GM18909 (cell line): ENCODE measurements at regions not wholly inside any gene's neighbourhood (a gene's known extent, or its start where the extent isn't known, plus 50 kb on each side); places are given as distances from the start of the nearest gene placed in this dataset.
A peak's percentile ranks its signal among the peaks of the same experiment; 100 is the strongest.
"Not testable (repeated sequence)": the region's sequence is repeated elsewhere in the genome, so short reads cannot be mapped to it uniquely, and the experiment has no call there.

Source experiments
- ATAC-seq: cut with Tn5 transposase; IDR thresholded peaks from one replicate; pipeline ENCODE4 v1.9.1; 2021; ENCODE audit warnings: mild to moderate bottlenecking; ENCODE audit not compliant: unreplicated experiment, poor library complexity

- no peak for ATAC-seq
Measured at GRCh38 chr12:67067453-67068203, 201.5 kb upstream of the CAND1 start.

DNA sequence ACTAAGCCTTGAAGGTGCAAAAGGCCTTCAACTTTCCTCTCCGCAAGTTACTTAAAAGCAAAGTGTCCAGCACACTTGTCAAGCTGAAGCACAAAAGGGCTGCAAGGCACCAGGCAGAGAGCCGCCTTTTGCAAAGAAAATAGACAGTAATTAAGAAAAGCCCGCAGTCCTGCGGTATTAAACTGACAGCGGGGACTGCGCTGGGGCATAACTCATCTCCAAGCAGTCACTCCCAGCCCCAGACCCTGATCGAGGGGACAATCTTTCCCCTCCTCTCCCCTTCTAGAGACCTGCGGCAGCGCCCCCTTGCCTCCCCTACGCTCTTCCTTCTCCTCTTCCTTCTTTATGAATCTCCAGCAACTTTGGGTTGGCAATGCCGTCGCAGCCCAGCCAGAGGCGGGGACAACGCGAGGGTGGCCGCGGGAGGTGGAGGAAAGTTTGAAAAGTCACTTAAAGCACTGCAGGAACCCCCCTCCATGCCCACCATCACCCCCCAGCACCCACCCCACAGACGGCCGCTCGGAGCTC, 200.9 kb upstream of the CAND1 start:
- ATAC-seq = no peak

GRCh38 chr12:67068761-67069450, 200.3 kb upstream of the CAND1 start:
- ATAC-seq = peak; percentile 63

DNA sequence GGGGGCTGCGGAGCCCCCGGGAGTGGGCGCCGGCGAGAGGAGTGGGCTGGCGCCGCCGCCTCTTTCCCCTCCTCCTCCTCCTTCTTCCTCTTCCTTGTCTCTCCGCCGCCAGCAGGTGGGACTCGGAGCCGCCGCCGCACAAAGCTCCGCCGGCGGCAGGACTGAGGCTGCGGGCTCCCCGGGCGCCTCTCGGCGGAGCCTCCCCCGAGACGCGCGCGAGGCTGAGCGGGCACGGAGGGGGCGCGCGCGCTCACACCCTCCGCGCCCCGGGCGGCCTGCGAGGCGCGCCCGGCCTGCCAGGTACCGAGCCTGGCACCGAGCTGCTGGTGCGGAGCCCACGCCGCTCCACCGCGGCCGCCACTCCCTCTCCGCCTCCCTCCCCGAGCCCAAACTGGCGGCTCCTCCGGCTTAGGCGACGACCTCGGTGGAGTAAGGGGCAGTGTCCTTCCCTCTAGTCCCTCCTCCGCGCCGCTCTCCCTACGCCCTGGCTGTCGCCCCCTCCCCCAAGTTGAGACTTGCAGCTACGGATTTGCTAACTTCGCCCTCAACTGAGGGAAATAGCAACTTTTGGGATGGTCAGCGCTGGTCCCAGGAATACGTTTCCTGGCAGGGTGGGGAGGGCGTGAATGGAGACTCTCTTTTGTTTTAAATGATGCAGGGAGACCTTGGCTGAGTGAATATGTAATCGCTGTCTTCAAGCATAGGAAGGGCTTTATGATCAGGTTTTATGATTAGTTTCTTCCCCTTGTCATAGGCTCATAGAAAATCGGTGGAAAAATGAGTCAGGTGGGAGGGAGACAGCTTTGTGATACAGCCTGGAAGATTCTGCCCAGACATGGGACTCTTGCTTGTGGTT, 199.5 kb upstream of the CAND1 start:
- ATAC-seq = peak; percentile 77

GRCh38 chr12:67070307-67070600, 198.9 kb upstream of the CAND1 start:
- ATAC-seq = no peak

DNA sequence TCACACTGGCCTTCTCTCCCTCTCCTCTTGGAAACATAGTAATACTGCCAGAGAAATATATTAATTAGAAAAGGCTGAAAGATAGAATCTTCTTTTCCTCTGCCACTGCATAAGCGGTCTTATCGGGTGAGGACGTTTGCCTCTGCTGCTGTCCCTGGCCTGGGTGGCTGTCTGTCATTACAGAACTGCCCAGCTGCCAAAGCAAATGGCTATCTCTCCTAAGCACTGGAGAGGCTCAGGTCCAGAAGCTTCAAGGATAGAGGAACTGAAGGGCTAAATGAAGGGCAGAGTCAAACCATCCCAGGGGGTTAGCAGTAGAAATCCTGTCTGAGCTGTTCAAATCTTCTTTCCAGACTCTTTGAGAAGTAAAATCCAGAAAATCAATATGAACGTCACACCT, 198.6 kb upstream of the CAND1 start:
- ATAC-seq = no peak

GRCh38 chr12:67072281-67072680, 196.9 kb upstream of the CAND1 start:
- not testable (repeated sequence) for ATAC-seq

GRCh38 chr12:67073336-67073735, 195.8 kb upstream of the CAND1 start:
- no peak for ATAC-seq

- no peak for ATAC-seq
Measured at GRCh38 chr12:67074072-67074471, 195.1 kb upstream of the CAND1 start.

GRCh38 chr12:67077617-67078016, 191.5 kb upstream of the CAND1 start:
- ATAC-seq = no peak

GRCh38 chr12:67078957-67079356, 190.2 kb upstream of the CAND1 start:
- no peak for ATAC-seq

DNA sequence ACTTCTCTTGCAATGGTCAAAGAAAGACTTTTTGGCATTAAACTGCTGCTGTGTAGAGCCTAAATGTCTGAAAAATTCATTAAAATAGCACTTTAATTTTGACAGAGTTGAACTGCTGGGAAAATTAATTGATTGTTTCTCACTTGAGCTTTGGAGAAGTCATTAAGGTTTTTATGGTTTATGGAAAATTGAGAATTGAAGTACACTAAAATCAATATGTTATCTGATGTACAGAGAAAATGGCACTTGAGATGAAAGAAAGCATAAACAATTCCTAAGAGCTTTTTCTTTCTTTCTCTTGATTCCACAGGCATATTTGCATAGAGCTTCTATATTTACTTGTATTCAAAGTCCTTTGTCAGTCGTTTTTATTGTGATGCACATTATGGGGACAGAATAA, 188.5 kb upstream of the CAND1 start:
- ATAC-seq = no peak

DNA sequence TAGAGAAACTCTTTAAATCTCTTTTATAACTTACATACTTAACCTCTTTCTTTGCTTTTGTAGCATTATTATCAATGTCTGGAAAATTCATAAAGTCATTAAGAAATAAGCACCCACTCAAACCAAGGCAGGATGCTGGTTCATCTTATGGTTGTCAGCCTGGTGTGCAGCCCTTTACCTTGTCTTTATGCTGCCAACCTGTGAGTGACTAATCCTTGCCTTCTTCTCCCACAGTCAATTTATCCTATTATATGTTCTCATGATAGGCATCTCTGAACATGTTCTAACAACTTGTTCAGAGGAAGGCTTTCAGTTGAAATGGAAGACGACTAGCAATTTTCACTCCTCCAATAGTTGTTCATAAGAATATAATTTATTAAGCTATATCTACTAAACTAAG, 186.9 kb upstream of the CAND1 start:
- no peak for ATAC-seq

DNA sequence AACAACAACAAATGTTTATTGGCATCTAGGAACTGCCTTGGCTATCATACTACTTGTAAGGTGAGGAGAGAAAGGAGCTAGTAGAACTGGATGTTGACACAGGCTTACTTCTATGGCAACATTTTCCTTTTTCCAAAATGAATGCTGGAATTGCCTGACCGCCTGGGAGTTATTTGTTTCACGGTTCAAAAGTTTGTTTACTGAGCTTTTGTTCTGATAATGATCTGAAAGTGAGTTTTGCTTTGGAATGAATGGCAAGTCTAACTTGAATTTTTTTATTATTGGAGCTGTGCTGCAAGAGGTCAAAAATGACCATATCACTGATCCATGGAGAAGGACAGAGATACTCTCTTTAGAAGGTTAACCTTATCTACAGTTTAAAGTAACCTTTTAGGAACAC, 183.5 kb upstream of the CAND1 start:
- ATAC-seq = no peak

- no peak for ATAC-seq
Measured at GRCh38 chr12:67086116-67086515, 183.0 kb upstream of the CAND1 start.

GRCh38 chr12:67088401-67089118, 180.6 kb upstream of the CAND1 start:
- no peak for ATAC-seq

DNA sequence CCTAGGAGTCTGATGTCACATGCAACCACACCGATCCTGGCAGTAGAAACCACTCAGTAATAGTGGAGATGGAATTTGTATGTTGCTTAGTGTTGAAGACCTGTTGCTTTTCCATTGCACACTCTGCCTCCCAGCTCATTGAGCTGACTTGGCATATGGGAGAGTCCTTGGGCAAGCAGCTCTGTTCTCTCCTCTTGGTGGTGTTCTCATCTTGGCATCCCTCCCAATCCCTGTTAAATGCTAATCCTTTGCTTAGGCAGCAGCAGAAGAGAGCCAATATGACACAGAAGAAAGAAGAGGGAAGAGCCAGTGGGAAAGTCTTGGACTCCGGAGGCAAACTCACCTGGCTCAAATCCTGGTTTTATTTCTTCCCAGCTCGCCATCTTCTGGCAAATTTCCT, 178.0 kb upstream of the CAND1 start:
- ATAC-seq = no peak

DNA sequence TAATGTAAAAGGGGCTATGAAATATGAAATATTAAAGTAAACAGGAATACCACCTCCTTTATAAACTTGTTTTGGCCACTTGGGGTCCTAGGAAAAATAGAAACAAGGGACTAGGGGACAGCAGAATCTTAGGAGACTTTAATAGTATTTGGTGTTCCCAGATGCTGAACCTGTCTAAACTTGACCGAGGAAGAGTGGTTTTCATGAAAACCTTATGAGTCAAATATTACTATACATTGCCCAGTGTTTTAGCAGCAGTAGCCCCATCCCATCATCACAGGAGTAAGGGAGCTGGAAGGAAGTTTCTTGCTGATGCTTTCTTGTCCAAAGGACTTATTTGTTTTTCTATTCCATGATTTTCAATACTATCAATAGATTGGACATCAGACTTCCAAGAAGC, 177.5 kb upstream of the CAND1 start:
- ATAC-seq = no peak

DNA sequence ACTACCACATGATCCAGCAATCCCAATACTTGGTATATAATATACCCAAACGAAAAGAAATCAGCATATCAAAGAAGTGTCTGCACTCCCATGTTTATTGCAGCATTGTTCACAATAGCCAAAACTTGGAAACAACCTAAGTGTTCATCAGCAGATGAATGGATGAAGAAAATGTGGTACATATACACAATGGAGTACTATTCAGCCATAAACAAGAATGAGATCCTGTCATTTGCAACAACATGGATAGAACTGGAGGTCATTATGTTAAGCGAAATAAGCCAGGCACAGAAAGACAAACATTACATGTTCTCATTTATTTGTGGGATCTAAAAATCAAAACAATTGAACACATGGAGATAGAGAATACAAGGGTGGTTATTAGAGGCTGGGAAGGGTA, 176.2 kb upstream of the CAND1 start:
- not testable (repeated sequence) for ATAC-seq

GRCh38 chr12:67096533-67097318, 172.4 kb upstream of the CAND1 start:
- no peak for ATAC-seq
